GM21515 (cell line): ENCODE measurements at regions not wholly inside any gene's neighbourhood (a gene's known extent, or its start where the extent isn't known, plus 50 kb on each side); places are given as distances from the start of the nearest gene placed in this dataset.

Experiments used
- ATAC-seq: cut with Tn5 transposase; IDR thresholded peaks from one replicate; pipeline ENCODE4 v1.9.1; 2021; ENCODE audit not compliant: unreplicated experiment

- no peak for ATAC-seq
These were observed 1047.3 kb upstream of the CNTN5 start for GRCh38 chr11:97973352-97973857.

- ATAC-seq, result no peak
These were observed 1045.8 kb upstream of the CNTN5 start for GRCh38 chr11:97974798-97975498.

- no peak for ATAC-seq
These were observed 1043.0 kb upstream of the CNTN5 start for GRCh38 chr11:97977726-97978125.

GRCh38 chr11:97979741-97980140 is 1041.0 kb upstream of the CNTN5 start:
- ATAC-seq, result no peak

- no peak for ATAC-seq
These were observed 1038.2 kb upstream of the CNTN5 start for GRCh38 chr11:97982512-97982911.

GRCh38 chr11:97989121-97989520 is 1031.6 kb upstream of the CNTN5 start:
- no peak for ATAC-seq

GRCh38 chr11:97990162-97990920 is 1030.4 kb upstream of the CNTN5 start:
- no peak for ATAC-seq

- no peak for ATAC-seq
These were observed 1027.2 kb upstream of the CNTN5 start for GRCh38 chr11:97993562-97993961.

GRCh38 chr11:97995874-97996273 is 1024.9 kb upstream of the CNTN5 start:
- no peak for ATAC-seq

GRCh38 chr11:97996762-97997161 is 1024.0 kb upstream of the CNTN5 start:
- ATAC-seq, result no peak

- ATAC-seq, result no peak
These were observed 1017.0 kb upstream of the CNTN5 start for GRCh38 chr11:98003606-98004371.

GRCh38 chr11:98007072-98007471 is 1013.7 kb upstream of the CNTN5 start:
- ATAC-seq, result no peak

GRCh38 chr11:98027652-98028051 is 993.1 kb upstream of the CNTN5 start:
- no peak for ATAC-seq

GRCh38 chr11:98029832-98030231 is 990.9 kb upstream of the CNTN5 start:
- no peak for ATAC-seq

GRCh38 chr11:98036810-98037209 is 983.9 kb upstream of the CNTN5 start:
- ATAC-seq, result no peak

GRCh38 chr11:98040061-98040808 is 980.5 kb upstream of the CNTN5 start:
- no peak for ATAC-seq

- ATAC-seq, result no peak
These were observed 973.1 kb upstream of the CNTN5 start for GRCh38 chr11:98047647-98048046.

- no peak for ATAC-seq
These were observed 966.9 kb upstream of the CNTN5 start for GRCh38 chr11:98053851-98054250.

- ATAC-seq, result no peak
These were observed 963.8 kb upstream of the CNTN5 start for GRCh38 chr11:98056945-98057344.

GRCh38 chr11:98059488-98059887 is 961.3 kb upstream of the CNTN5 start:
- no peak for ATAC-seq

- no peak for ATAC-seq
These were observed 960.0 kb upstream of the CNTN5 start for GRCh38 chr11:98060759-98061158.
